ENCODE measurements at regions not wholly inside any gene's neighbourhood (a gene's known extent, or its start where the extent isn't known, plus 50 kb on each side); places are given as distances from the start of the nearest gene placed in this dataset.

- TF ChIP-seq, protein P1, sequence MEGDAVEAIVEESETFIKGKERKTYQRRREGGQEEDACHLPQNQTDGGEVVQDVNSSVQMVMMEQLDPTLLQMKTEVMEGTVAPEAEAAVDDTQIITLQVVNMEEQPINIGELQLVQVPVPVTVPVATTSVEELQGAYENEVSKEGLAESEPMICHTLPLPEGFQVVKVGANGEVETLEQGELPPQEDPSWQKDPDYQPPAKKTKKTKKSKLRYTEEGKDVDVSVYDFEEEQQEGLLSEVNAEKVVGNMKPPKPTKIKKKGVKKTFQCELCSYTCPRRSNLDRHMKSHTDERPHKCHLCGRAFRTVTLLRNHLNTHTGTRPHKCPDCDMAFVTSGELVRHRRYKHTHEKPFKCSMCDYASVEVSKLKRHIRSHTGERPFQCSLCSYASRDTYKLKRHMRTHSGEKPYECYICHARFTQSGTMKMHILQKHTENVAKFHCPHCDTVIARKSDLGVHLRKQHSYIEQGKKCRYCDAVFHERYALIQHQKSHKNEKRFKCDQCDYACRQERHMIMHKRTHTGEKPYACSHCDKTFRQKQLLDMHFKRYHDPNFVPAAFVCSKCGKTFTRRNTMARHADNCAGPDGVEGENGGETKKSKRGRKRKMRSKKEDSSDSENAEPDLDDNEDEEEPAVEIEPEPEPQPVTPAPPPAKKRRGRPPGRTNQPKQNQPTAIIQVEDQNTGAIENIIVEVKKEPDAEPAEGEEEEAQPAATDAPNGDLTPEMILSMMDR (IDR thresholded peaks at IDR 0.05): no peak
- TF ChIP-seq EP300 (IDR thresholded peaks at IDR 0.05): no peak
Observed at GRCh38 chr14:86050072-86050683, 520.2 kb downstream of the FLRT2 start.
